H9 (cell line): ENCODE measurements at regions not wholly inside any gene's neighbourhood (a gene's known extent, or its start where the extent isn't known, plus 50 kb on each side); places are given as distances from the start of the nearest gene placed in this dataset.

Source experiments
- DNase-seq: peaks from one replicate; pipeline ENCODE4 v3.0.0-alpha.2; 2017
- H2AFZ ChIP-seq: one replicate; pipeline ENCODE4 v1.6.1; 2013; ENCODE audit warnings: mild to moderate bottlenecking, low read length, control low read depth, moderate library complexity
- H2AK5ac ChIP-seq: 2 replicates; pipeline ENCODE4 v1.6.1; 2013; ENCODE audit warnings: low read length, control low read depth, mixed read lengths; ENCODE audit not compliant: insufficient read length
- H2BK120ac ChIP-seq: one replicate; pipeline ENCODE4 v1.6.1; 2013; ENCODE audit warnings: low read depth, mild to moderate bottlenecking, low read length, control low read depth, inconsistent platforms; ENCODE audit not compliant: poor library complexity, severe bottlenecking
- H2BK12ac ChIP-seq: 2 replicates; pipeline ENCODE4 v1.6.1; 2013; ENCODE audit warnings: low read length, control low read depth, mixed read lengths, low read depth; ENCODE audit not compliant: insufficient read length
- H2BK15ac ChIP-seq: 2 replicates; pipeline ENCODE4 v1.6.1; 2013; ENCODE audit warnings: low read depth, low read length, control low read depth
- H2BK20ac ChIP-seq: one replicate; pipeline ENCODE4 v1.6.1; 2013; ENCODE audit warnings: low read depth, mild to moderate bottlenecking, low read length, control low read depth, inconsistent platforms; ENCODE audit not compliant: poor library complexity, severe bottlenecking
- H2BK5ac ChIP-seq: 2 replicates; pipeline ENCODE4 v1.6.1; 2013; ENCODE audit warnings: low read length, control low read depth, mixed read lengths; ENCODE audit not compliant: insufficient read length
- H3K14ac ChIP-seq: 2 replicates; pipeline ENCODE4 v1.6.1; 2013; ENCODE audit warnings: low read length, control low read depth; ENCODE audit not compliant: insufficient read depth
- H3K18ac ChIP-seq: 2 replicates; pipeline ENCODE4 v1.6.1; 2013; ENCODE audit warnings: low read depth, mild to moderate bottlenecking, mixed read lengths, low read length, control low read depth; ENCODE audit not compliant: insufficient read length
- H3K23ac ChIP-seq: 2 replicates; pipeline ENCODE4 v1.6.1; 2013; ENCODE audit warnings: low read length, control low read depth, mixed read lengths, low read depth; ENCODE audit not compliant: insufficient read length
- H3K23me2 ChIP-seq: 2 replicates; pipeline ENCODE4 v1.6.1; 2013; ENCODE audit warnings: low read depth, mild to moderate bottlenecking, mixed read lengths, low read length, control low read depth; ENCODE audit not compliant: insufficient read length, poor library complexity, severe bottlenecking
- H3K27ac ChIP-seq: 2 replicates; pipeline ENCODE4 v1.5.1; 2013; ENCODE audit warnings: low read length, control low read depth, mixed read lengths, low read depth; ENCODE audit not compliant: insufficient read length
- H3K27me3 ChIP-seq: 2 replicates; pipeline ENCODE4 v1.6.1; 2013; ENCODE audit warnings: low read length, control low read depth, inconsistent platforms; ENCODE audit not compliant: insufficient read depth
- H3K4ac ChIP-seq: 2 replicates; pipeline ENCODE4 v1.6.1; 2013; ENCODE audit warnings: low read depth, mild to moderate bottlenecking, control low read depth, inconsistent platforms, low read length, moderate library complexity
- H3K4me1 ChIP-seq: 2 replicates; pipeline ENCODE4 v1.6.1; 2013; ENCODE audit warnings: low read length, control low read depth, inconsistent platforms; ENCODE audit not compliant: insufficient read depth
- H3K4me2 ChIP-seq: 2 replicates; pipeline ENCODE4 v1.6.1; 2013; ENCODE audit warnings: low read length, control low read depth, mixed read lengths; ENCODE audit not compliant: insufficient read length, insufficient read depth
- H3K56ac ChIP-seq: 2 replicates; pipeline ENCODE4 v1.6.1; 2013; ENCODE audit warnings: low read depth, mild to moderate bottlenecking, mixed read lengths, low read length, control low read depth; ENCODE audit not compliant: insufficient read length
- H3K79me1 ChIP-seq: 2 replicates; pipeline ENCODE4 v1.6.1; 2013; ENCODE audit warnings: low read depth, mild to moderate bottlenecking, moderate library complexity, low read length, control low read depth, inconsistent platforms; ENCODE audit not compliant: insufficient read depth, poor library complexity, severe bottlenecking
- H3K79me2 ChIP-seq: 2 replicates; pipeline ENCODE4 v1.6.1; 2013; ENCODE audit warnings: low read length, control low read depth, inconsistent platforms; ENCODE audit not compliant: insufficient read depth
- H3K9ac ChIP-seq: 2 replicates; pipeline ENCODE4 v1.6.1; 2013; ENCODE audit warnings: low read length, control low read depth, mixed read lengths; ENCODE audit not compliant: insufficient read length; ENCODE audit errors: extremely low read depth
- H3K9me3 ChIP-seq: one replicate; pipeline ENCODE4 v1.6.1; 2013; ENCODE audit warnings: low read depth, low read length, inconsistent platforms; ENCODE audit not compliant: control insufficient read depth
- H3T11ph ChIP-seq: one replicate; pipeline ENCODE4 v1.6.1; 2013; ENCODE audit warnings: mild to moderate bottlenecking, low read length, control low read depth, inconsistent platforms
- H4K20me1 ChIP-seq: one replicate; pipeline ENCODE4 v1.6.1; 2013; ENCODE audit not compliant: control insufficient read depth, insufficient read length, insufficient read depth
- H4K5ac ChIP-seq: 2 replicates; pipeline ENCODE4 v1.6.1; 2013; ENCODE audit warnings: low read depth, mild to moderate bottlenecking, mixed read lengths, low read length, control low read depth; ENCODE audit not compliant: insufficient read length
- H4K8ac ChIP-seq: replicated peaks from 2 replicates; pipeline ENCODE4 v1.6.1; 2013; ENCODE audit warnings: low read length, control low read depth, mixed read lengths, low read depth; ENCODE audit not compliant: insufficient read length
- H4K91ac ChIP-seq: 2 replicates; pipeline ENCODE4 v1.6.1; 2013; ENCODE audit warnings: low read depth, mild to moderate bottlenecking, moderate library complexity, mixed read lengths, low read length, control low read depth; ENCODE audit not compliant: insufficient read length
- H3K27ac Mint-ChIP-seq, 3 experiments: 2 replicates in 2 of 3; 3 replicates in 1 of 3; pipeline ENCODE4 v1.8.0; 2020 to 2021; ENCODE audit warnings: mixed read lengths in 3 of 3, mild to moderate bottlenecking in 1 of 3, moderate library complexity in 1 of 3
- H3K27me3 Mint-ChIP-seq: 2 replicates; pipeline ENCODE4 v1.8.0; 2021; ENCODE audit warnings: low read depth, mild to moderate bottlenecking, moderate library complexity, mixed read lengths
- H3K36me3 Mint-ChIP-seq, 3 experiments: 2 replicates in 2 of 3; 3 replicates in 1 of 3; pipeline ENCODE4 v1.8.0; 2020 to 2021; ENCODE audit warnings: low read depth in 3 of 3, mixed read lengths in 3 of 3; ENCODE audit not compliant: insufficient read depth in 1 of 3
- H3K4me1 Mint-ChIP-seq, 2 experiments: 2 replicates each; pipeline ENCODE4 v1.8.0; 2020; ENCODE audit warnings: mixed read lengths in 2 of 2
- H3K4me3 Mint-ChIP-seq, 2 experiments: 2 replicates in 1 of 2; 3 replicates in 1 of 2; pipeline ENCODE4 v1.8.0; 2020 to 2021; ENCODE audit warnings: mild to moderate bottlenecking in 2 of 2, mixed read lengths in 2 of 2, moderate library complexity in 1 of 2
- H3K9me3 Mint-ChIP-seq, 2 experiments: 2 replicates in 1 of 2; 3 replicates in 1 of 2; pipeline ENCODE4 v1.8.0; 2020; ENCODE audit warnings: mild to moderate bottlenecking in 2 of 2, mixed read lengths in 2 of 2, moderate library complexity in 1 of 2
- WGBS: extraction: QIAGEN DNeasy Blood & Tissue Kit; methylation state at CpG from one replicate; pipeline ENCODE4 v1.1.7; 2013; ENCODE audit warnings: missing lambda C conversion rate, low lambda C conversion rate, mixed read lengths; ENCODE audit not compliant: insufficient read length; ENCODE audit errors: extremely low coverage; 5-methylcytosine and 5-hydroxymethylcytosine counted together
- TF ChIP-seq, protein P1 (sequence below): fragments of 200-600 bp; sonication (generic); conservative IDR thresholded peaks from 3 replicates; pipeline ENCODE4 v1.8.0; 2021; ENCODE audit warnings: antibody characterized with exemption, mild to moderate bottlenecking

DNA sequence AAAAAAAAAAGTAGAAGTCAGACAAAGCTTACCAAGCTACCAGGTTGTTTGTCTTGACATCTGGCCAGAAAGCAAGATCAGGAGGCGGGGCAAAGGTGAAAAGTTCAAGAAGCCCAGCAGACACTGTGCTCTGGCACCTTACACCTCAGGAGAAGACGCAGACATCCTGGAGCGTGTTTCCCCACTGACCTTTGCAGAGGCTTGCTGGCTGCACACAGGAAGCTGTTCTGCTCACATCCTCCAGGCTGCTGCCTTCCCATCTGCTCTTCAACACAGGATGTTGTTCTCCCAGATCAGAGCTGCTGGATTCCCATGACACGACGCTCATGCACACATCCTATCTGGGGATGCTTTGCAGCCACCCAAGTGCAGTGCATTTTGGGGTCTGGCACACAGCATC is 174.4 kb upstream of the KIAA1217 start:
- H4K20me1 ChIP-seq: no peaks in the 10 kb centered on the region
- H2BK20ac ChIP-seq: no peak overlapping the region
- H3K27ac ChIP-seq: no peak overlapping the region
- H3K23ac ChIP-seq: no peak overlapping the region
- Mint-ChIP-seq H3K4me3 (no peak overlapping the region; a peak in 1 of 5 replicates), H3K27ac (no peak overlapping the region), H3K36me3 (no peaks in the 10 kb centered on the region), H3K4me1 (peaks cover 0 to 3% of the 10 kb centered on the region in 2 experiments; a peak in 2 of 4 replicates), H3K27me3 (no peaks in the 10 kb centered on the region), H3K9me3 (no peaks in the 10 kb centered on the region)
- no peaks in the 10 kb centered on the region for H3K9me3 ChIP-seq
- no peak overlapping the region for H4K5ac ChIP-seq
- no peak overlapping the region for H2AFZ ChIP-seq
- H2BK5ac ChIP-seq: no peak overlapping the region
- no peak overlapping the region for H4K8ac ChIP-seq
- no peak overlapping the region for H4K91ac ChIP-seq
- H3K4me2 ChIP-seq: no peak overlapping the region
- no peak overlapping the region for H2AK5ac ChIP-seq
- H3K9ac ChIP-seq: no peak overlapping the region
- H3K23me2 ChIP-seq: no peaks in the 10 kb centered on the region
- DNase-seq: no peak
- H3K79me1 ChIP-seq: no peaks in the 10 kb centered on the region
- no peaks in the 10 kb centered on the region for H3K27me3 ChIP-seq
- no peaks in the 10 kb centered on the region for H3K4me1 ChIP-seq
- H2BK15ac ChIP-seq: no peak overlapping the region
- H3T11ph ChIP-seq: no peak overlapping the region
- no peak overlapping the region for H3K4ac ChIP-seq
- no peak overlapping the region for H2BK120ac ChIP-seq
- TF ChIP-seq, protein P1, sequence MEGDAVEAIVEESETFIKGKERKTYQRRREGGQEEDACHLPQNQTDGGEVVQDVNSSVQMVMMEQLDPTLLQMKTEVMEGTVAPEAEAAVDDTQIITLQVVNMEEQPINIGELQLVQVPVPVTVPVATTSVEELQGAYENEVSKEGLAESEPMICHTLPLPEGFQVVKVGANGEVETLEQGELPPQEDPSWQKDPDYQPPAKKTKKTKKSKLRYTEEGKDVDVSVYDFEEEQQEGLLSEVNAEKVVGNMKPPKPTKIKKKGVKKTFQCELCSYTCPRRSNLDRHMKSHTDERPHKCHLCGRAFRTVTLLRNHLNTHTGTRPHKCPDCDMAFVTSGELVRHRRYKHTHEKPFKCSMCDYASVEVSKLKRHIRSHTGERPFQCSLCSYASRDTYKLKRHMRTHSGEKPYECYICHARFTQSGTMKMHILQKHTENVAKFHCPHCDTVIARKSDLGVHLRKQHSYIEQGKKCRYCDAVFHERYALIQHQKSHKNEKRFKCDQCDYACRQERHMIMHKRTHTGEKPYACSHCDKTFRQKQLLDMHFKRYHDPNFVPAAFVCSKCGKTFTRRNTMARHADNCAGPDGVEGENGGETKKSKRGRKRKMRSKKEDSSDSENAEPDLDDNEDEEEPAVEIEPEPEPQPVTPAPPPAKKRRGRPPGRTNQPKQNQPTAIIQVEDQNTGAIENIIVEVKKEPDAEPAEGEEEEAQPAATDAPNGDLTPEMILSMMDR: no peak
- H3K18ac ChIP-seq: no peak overlapping the region
- H3K56ac ChIP-seq: no peak overlapping the region
- no peak overlapping the region for H2BK12ac ChIP-seq
- no CpG with 5 or more reads among the region's 5 CpGs for WGBS
- no peaks in the 10 kb centered on the region for H3K79me2 ChIP-seq
- no peak overlapping the region; the same call in 1 of the 2 replicates for H3K14ac ChIP-seq
